ENCODE measurements at regions not wholly inside any gene's neighbourhood (a gene's known extent, or its start where the extent isn't known, plus 50 kb on each side); places are given as distances from the start of the nearest gene placed in this dataset.

DNA sequence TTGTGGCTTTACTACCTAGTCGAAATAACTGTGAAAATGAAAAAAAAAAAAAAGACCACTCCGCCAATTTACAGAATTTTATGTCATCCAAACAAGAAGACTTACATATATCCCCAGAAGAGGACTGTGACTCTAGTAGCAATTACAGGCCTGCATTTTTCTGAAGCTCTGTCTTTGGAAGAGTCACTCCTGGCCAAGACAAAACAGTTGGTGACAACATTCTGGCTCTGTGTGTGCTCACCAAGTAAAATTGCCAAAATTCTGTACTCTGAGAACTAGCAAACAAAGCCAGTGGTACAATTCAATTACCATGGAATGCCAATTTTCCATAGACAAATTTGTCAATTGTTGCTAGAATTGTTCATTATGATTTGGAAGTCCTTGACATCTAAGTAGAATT lies 311.1 kb downstream of the PDGFC start:
- ChIA-PET POLR2A (no interaction called here), CTCF (no interaction called here)
- H3K27ac ChIP-seq, result no peak overlapping the region
- DNase-seq (ENCODE audit: low read depth in 1 of 2, low spot score in 1 of 2), result no peak
- TF ChIP-seq POLR2A (IDR thresholded peaks at IDR 0.05; ENCODE audit: low read length) (no peak), FOSL2 (IDR thresholded peaks at IDR 0.05) (no peak), FOSL2 (CRISPR knock-in tag; IDR thresholded peaks at IDR 0.05) (no peak), HEYL (CRISPR knock-in tag; IDR thresholded peaks at IDR 0.05) (no peak), MAZ (IDR thresholded peaks at IDR 0.05; ENCODE audit: borderline replicate concordance, low read depth, low read length) (no peak), TFCP2L1 (CRISPR knock-in tag; IDR thresholded peaks at IDR 0.05) (no peak)
- TF ChIP-seq, protein P1, sequence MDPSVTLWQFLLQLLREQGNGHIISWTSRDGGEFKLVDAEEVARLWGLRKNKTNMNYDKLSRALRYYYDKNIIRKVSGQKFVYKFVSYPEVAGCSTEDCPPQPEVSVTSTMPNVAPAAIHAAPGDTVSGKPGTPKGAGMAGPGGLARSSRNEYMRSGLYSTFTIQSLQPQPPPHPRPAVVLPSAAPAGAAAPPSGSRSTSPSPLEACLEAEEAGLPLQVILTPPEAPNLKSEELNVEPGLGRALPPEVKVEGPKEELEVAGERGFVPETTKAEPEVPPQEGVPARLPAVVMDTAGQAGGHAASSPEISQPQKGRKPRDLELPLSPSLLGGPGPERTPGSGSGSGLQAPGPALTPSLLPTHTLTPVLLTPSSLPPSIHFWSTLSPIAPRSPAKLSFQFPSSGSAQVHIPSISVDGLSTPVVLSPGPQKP (IDR thresholded peaks at IDR 0.05; ENCODE audit: low read depth, low read length), result no peak
- TF ChIP-seq, protein P2, sequence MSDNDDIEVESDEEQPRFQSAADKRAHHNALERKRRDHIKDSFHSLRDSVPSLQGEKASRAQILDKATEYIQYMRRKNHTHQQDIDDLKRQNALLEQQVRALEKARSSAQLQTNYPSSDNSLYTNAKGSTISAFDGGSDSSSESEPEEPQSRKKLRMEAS (IDR thresholded peaks at IDR 0.05), result no peak
- TF ChIP-seq, protein P3, sequence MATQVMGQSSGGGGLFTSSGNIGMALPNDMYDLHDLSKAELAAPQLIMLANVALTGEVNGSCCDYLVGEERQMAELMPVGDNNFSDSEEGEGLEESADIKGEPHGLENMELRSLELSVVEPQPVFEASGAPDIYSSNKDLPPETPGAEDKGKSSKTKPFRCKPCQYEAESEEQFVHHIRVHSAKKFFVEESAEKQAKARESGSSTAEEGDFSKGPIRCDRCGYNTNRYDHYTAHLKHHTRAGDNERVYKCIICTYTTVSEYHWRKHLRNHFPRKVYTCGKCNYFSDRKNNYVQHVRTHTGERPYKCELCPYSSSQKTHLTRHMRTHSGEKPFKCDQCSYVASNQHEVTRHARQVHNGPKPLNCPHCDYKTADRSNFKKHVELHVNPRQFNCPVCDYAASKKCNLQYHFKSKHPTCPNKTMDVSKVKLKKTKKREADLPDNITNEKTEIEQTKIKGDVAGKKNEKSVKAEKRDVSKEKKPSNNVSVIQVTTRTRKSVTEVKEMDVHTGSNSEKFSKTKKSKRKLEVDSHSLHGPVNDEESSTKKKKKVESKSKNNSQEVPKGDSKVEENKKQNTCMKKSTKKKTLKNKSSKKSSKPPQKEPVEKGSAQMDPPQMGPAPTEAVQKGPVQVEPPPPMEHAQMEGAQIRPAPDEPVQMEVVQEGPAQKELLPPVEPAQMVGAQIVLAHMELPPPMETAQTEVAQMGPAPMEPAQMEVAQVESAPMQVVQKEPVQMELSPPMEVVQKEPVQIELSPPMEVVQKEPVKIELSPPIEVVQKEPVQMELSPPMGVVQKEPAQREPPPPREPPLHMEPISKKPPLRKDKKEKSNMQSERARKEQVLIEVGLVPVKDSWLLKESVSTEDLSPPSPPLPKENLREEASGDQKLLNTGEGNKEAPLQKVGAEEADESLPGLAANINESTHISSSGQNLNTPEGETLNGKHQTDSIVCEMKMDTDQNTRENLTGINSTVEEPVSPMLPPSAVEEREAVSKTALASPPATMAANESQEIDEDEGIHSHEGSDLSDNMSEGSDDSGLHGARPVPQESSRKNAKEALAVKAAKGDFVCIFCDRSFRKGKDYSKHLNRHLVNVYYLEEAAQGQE (IDR thresholded peaks at IDR 0.05), result no peak
- 53% methylated on average over 2 of the region's 2 CpGs for WGBS (ENCODE audit: missing lambda C conversion rate)
- no peaks in the 10 kb centered on the region for H3K9me3 ChIP-seq
- H3K4me3 ChIP-seq, result no peak overlapping the region
- H3K4me2 ChIP-seq, result no peak overlapping the region
- ATAC-seq, result no peak
- H3K4me1 ChIP-seq, result no peaks in the 10 kb centered on the region
- no peak for FAIRE-seq

DNA sequence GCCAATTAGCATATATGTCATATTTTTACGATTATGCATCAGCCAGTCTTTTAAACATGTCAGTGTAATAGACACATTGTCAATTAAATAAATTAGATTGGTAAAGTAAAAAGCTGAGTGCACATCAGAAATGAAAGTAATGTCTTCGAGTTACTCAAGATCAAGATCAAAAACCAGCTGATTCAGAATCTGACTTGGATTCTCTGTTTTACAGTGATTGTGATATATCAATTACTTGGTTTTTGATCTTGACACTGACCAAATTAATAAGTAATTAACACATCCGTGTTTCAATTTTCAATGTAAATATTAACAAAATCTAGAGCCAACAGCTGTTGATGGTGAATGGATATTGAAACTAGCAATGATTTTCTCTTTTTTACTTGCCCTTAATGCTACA lies 311.6 kb downstream of the PDGFC start:
- DNase-seq (ENCODE audit: low read depth in 1 of 2, low spot score in 1 of 2), result no peak
- no peak overlapping the region for H3K4me3 ChIP-seq
- H3K9me3 ChIP-seq, result no peaks in the 10 kb centered on the region
- WGBS (ENCODE audit: missing lambda C conversion rate), result 31% methylated on average over 3 of the region's 3 CpGs
- H3K27ac ChIP-seq, result no peak overlapping the region
- no peak for FAIRE-seq
- POLR2A ChIA-PET, result no interaction called here
- no peaks in the 10 kb centered on the region for H3K4me1 ChIP-seq
- H3K4me2 ChIP-seq, result no peak overlapping the region
- CTCF ChIA-PET, result no interaction called here
- TF ChIP-seq ZNF302 (CRISPR knock-in tag; IDR thresholded peaks at IDR 0.05), result no peak
- no peak for TF ChIP-seq TP53 (CRISPR knock-in tag; IDR thresholded peaks at IDR 0.05)
- no peak for ATAC-seq

DNA sequence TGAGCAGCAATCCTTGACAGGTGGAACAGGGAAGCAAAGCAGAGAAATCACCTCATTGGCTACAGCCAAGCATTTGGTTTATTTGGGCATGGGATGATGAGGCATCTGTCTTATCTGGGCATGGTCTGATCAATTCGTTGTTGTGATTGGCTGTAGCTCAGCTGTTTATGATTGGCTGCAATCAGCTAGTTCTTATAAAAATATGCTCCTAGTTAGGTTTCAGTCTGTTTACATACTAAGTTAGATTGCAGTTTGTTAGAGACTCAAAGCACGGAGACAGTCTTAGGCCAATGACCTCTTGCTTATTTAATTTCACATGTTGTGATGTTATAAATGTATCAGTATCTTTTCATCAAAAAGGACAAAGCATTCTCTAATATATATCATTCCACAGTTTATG lies 312.0 kb downstream of the PDGFC start:
- no peak overlapping the region for H3K27ac ChIP-seq
- H3K9me3 ChIP-seq, result no peaks in the 10 kb centered on the region
- H3K4me1 ChIP-seq, result no peaks in the 10 kb centered on the region
- WGBS (ENCODE audit: missing lambda C conversion rate), result 52% methylated on average over 2 of the region's 2 CpGs
- H3K4me2 ChIP-seq, result no peak overlapping the region
- DNase-seq (ENCODE audit: low read depth in 1 of 2, low spot score in 1 of 2) (no peak), FAIRE-seq (no peak), ATAC-seq (no peak)
- ChIA-PET POLR2A (no interaction called here), CTCF (no interaction called here)
- no peak overlapping the region for H3K4me3 ChIP-seq
- TF ChIP-seq, protein P4, sequence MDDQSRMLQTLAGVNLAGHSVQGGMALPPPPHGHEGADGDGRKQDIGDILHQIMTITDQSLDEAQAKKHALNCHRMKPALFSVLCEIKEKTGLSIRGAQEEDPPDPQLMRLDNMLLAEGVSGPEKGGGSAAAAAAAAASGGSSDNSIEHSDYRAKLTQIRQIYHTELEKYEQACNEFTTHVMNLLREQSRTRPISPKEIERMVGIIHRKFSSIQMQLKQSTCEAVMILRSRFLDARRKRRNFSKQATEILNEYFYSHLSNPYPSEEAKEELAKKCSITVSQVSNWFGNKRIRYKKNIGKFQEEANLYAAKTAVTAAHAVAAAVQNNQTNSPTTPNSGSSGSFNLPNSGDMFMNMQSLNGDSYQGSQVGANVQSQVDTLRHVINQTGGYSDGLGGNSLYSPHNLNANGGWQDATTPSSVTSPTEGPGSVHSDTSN (IDR thresholded peaks at IDR 0.05), result no peak

DNA sequence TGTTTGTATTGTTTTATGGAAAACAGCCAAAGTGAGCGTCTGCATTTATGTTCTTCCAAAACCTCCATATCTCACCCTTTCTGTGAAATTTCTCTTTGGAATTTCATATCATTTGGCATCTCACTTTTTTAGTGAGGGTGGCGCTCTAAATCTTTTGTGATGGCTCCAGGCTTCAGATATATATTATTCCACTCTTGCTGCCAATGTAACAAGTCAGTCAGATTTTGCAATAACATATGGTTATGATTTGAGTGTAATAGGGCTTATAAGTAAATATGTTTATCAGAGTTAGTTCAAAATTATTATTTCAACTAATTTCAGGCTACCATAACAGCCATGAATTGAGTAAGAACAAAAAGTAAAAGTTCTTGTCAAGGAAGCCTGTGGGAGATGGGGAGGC lies 314.7 kb downstream of the PDGFC start:
- no peak overlapping the region for H3K4me3 ChIP-seq
- POLR2A ChIA-PET, result no interaction called here
- TF ChIP-seq POLR2A (IDR thresholded peaks at IDR 0.05; ENCODE audit: low read length) (no peak), RNF2 (IDR thresholded peaks at IDR 0.05; ENCODE audit: borderline replicate concordance, low read depth) (no peak), HDAC2 (IDR thresholded peaks at IDR 0.05) (no peak), ZFP36 (IDR thresholded peaks at IDR 0.05; ENCODE audit: borderline replicate concordance, partially characterized antibody) (no peak), ZC3H11A (IDR thresholded peaks at IDR 0.05) (no peak), FOSL2 (IDR thresholded peaks at IDR 0.05) (no peak), FOSL2 (CRISPR knock-in tag; IDR thresholded peaks at IDR 0.05) (no peak), KDM1A (IDR thresholded peaks at IDR 0.05; ENCODE audit: low read depth) (no peak), ZSCAN20 (CRISPR knock-in tag; IDR thresholded peaks at IDR 0.05) (no peak), CBX2 (IDR thresholded peaks at IDR 0.05; ENCODE audit: borderline replicate concordance, low read depth) (no peak), JUNB (IDR thresholded peaks at IDR 0.05) (no peak), NR3C1 (IDR thresholded peaks at IDR 0.05) (no peak), CHD2 (IDR thresholded peaks at IDR 0.05; ENCODE audit: low read length, partially characterized antibody) (no peak), HOXA7 (CRISPR knock-in tag; IDR thresholded peaks at IDR 0.05) (no peak)
- TF ChIP-seq, protein P5, sequence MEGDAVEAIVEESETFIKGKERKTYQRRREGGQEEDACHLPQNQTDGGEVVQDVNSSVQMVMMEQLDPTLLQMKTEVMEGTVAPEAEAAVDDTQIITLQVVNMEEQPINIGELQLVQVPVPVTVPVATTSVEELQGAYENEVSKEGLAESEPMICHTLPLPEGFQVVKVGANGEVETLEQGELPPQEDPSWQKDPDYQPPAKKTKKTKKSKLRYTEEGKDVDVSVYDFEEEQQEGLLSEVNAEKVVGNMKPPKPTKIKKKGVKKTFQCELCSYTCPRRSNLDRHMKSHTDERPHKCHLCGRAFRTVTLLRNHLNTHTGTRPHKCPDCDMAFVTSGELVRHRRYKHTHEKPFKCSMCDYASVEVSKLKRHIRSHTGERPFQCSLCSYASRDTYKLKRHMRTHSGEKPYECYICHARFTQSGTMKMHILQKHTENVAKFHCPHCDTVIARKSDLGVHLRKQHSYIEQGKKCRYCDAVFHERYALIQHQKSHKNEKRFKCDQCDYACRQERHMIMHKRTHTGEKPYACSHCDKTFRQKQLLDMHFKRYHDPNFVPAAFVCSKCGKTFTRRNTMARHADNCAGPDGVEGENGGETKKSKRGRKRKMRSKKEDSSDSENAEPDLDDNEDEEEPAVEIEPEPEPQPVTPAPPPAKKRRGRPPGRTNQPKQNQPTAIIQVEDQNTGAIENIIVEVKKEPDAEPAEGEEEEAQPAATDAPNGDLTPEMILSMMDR (IDR thresholded peaks at IDR 0.05), result no peak
- TF ChIP-seq, protein P6, sequence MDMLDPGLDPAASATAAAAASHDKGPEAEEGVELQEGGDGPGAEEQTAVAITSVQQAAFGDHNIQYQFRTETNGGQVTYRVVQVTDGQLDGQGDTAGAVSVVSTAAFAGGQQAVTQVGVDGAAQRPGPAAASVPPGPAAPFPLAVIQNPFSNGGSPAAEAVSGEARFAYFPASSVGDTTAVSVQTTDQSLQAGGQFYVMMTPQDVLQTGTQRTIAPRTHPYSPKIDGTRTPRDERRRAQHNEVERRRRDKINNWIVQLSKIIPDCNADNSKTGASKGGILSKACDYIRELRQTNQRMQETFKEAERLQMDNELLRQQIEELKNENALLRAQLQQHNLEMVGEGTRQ (IDR thresholded peaks at IDR 0.05), result no peak

More for the DNA sequence above, 314.7 kb downstream of the PDGFC start:
- ATAC-seq (no peak), DNase-seq (ENCODE audit: low read depth in 1 of 2, low spot score in 1 of 2) (no peak), FAIRE-seq (no peak)
- CTCF ChIA-PET, result interaction anchor here (0.7 kb wide), 1 partner anchor 19 kb away, joined by 3 read pairs; no protein-coding TSS in a partner anchor
- Histone ChIP-seq H3K4me2 (no peak overlapping the region), H3K27ac (no peak overlapping the region), H3K9me3 (no peaks in the 10 kb centered on the region), H3K4me1 (no peaks in the 10 kb centered on the region)
- WGBS (ENCODE audit: missing lambda C conversion rate), result 82% methylated on average over 2 of the region's 2 CpGs

Measured in A549 (cell line).